GM18508 (cell line): ENCODE measurements at regions not wholly inside any gene's neighbourhood (a gene's known extent, or its start where the extent isn't known, plus 50 kb on each side); places are given as distances from the start of the nearest gene placed in this dataset.

Source experiments
- ATAC-seq: cut with Tn5 transposase; IDR thresholded peaks from one replicate; pipeline ENCODE4 v1.9.1; 2021; ENCODE audit warnings: moderate number of reproducible peaks; ENCODE audit not compliant: insufficient read depth, unreplicated experiment

- ATAC-seq, result no peak
These were observed 392.8 kb downstream of the TSN start for GRCh38 chr2:122148128-122148767.

GRCh38 chr2:122150524-122151280 is 395.3 kb downstream of the TSN start:
- ATAC-seq, result no peak

GRCh38 chr2:122152571-122152970 is 397.1 kb downstream of the TSN start:
- no peak for ATAC-seq

- ATAC-seq, result no peak
These were observed 400.9 kb downstream of the TSN start for GRCh38 chr2:122156176-122156890.

- no peak for ATAC-seq
These were observed 401.7 kb downstream of the TSN start for GRCh38 chr2:122157158-122157557.

- no peak for ATAC-seq
These were observed 408.2 kb downstream of the TSN start for GRCh38 chr2:122163617-122164016.

GRCh38 chr2:122164964-122165363 is 409.5 kb downstream of the TSN start:
- no peak for ATAC-seq

GRCh38 chr2:122166820-122167219 is 411.4 kb downstream of the TSN start:
- ATAC-seq, result no peak

GRCh38 chr2:122167515-122167914 is 412.1 kb downstream of the TSN start:
- no peak for ATAC-seq

GRCh38 chr2:122168799-122169198 is 413.3 kb downstream of the TSN start:
- ATAC-seq, result no peak

- ATAC-seq, result no peak
These were observed 417.4 kb downstream of the TSN start for GRCh38 chr2:122172812-122173211.

- no peak for ATAC-seq
These were observed 418.6 kb downstream of the TSN start for GRCh38 chr2:122174061-122174460.

- ATAC-seq, result no peak
These were observed 424.2 kb downstream of the TSN start for GRCh38 chr2:122179492-122180165.

- ATAC-seq, result no peak
These were observed 425.5 kb downstream of the TSN start for GRCh38 chr2:122180972-122181371.

GRCh38 chr2:122182616-122183355 is 427.3 kb downstream of the TSN start:
- ATAC-seq, result no peak

GRCh38 chr2:122183890-122184289 is 428.4 kb downstream of the TSN start:
- ATAC-seq, result no peak

- ATAC-seq, result no peak
These were observed 431.3 kb downstream of the TSN start for GRCh38 chr2:122186761-122187222.

- no peak for ATAC-seq
These were observed 435.9 kb downstream of the TSN start for GRCh38 chr2:122191331-122191730.

GRCh38 chr2:122193622-122194021 is 438.2 kb downstream of the TSN start:
- no peak for ATAC-seq

- ATAC-seq, result no peak
These were observed 439.1 kb downstream of the TSN start for GRCh38 chr2:122194546-122194945.
